ENCODE measurements at regions not wholly inside any gene's neighbourhood (a gene's known extent, or its start where the extent isn't known, plus 50 kb on each side); places are given as distances from the start of the nearest gene placed in this dataset.

- TF ChIP-seq ZNF274 (IDR thresholded peaks at IDR 0.05; ENCODE audit: low read depth, low read length) (no peak), YY1 (IDR thresholded peaks at IDR 0.05; ENCODE audit: insufficient read depth, insufficient read length) (no peak), SUZ12 (IDR thresholded peaks at IDR 0.05; ENCODE audit: extremely low read depth, insufficient read depth, insufficient read length) (no peak)
These were observed 528.1 kb upstream of the FZD8 start for GRCh38 chr10:36170142-36170719.

Data from NT2/D1 (cell line).